ENCODE measurements at regions not wholly inside any gene's neighbourhood (a gene's known extent, or its start where the extent isn't known, plus 50 kb on each side); places are given as distances from the start of the nearest gene placed in this dataset.

- no peak overlapping the region for H3K27ac ChIP-seq
- intact Hi-C loops (cut with DNase I) = no loop called here
- H3K9me3 ChIP-seq = no peaks in the 10 kb centered on the region
- TF ChIP-seq, protein P1, sequence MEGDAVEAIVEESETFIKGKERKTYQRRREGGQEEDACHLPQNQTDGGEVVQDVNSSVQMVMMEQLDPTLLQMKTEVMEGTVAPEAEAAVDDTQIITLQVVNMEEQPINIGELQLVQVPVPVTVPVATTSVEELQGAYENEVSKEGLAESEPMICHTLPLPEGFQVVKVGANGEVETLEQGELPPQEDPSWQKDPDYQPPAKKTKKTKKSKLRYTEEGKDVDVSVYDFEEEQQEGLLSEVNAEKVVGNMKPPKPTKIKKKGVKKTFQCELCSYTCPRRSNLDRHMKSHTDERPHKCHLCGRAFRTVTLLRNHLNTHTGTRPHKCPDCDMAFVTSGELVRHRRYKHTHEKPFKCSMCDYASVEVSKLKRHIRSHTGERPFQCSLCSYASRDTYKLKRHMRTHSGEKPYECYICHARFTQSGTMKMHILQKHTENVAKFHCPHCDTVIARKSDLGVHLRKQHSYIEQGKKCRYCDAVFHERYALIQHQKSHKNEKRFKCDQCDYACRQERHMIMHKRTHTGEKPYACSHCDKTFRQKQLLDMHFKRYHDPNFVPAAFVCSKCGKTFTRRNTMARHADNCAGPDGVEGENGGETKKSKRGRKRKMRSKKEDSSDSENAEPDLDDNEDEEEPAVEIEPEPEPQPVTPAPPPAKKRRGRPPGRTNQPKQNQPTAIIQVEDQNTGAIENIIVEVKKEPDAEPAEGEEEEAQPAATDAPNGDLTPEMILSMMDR (IDR thresholded peaks at IDR 0.05) = no peak
- no peak for TF ChIP-seq POLR2A (IDR thresholded peaks at IDR 0.05)
- TF ChIP-seq POLR2AphosphoS5 (IDR thresholded peaks at IDR 0.05) = no peak
- H3K4me3 ChIP-seq = no peak overlapping the region
- H3K36me3 ChIP-seq = no peaks in the 10 kb centered on the region
- no peaks in the 10 kb centered on the region for H3K4me1 ChIP-seq (replicated peaks)
- H3K27me3 ChIP-seq (replicated peaks; ENCODE audit: insufficient read depth) = no peaks in the 10 kb centered on the region
- DNase-seq (ENCODE audit: low spot score) = no peak
Measured at GRCh38 chr3:24052446-24052845, 107.4 kb downstream of the NR1D2 start.

DNA sequence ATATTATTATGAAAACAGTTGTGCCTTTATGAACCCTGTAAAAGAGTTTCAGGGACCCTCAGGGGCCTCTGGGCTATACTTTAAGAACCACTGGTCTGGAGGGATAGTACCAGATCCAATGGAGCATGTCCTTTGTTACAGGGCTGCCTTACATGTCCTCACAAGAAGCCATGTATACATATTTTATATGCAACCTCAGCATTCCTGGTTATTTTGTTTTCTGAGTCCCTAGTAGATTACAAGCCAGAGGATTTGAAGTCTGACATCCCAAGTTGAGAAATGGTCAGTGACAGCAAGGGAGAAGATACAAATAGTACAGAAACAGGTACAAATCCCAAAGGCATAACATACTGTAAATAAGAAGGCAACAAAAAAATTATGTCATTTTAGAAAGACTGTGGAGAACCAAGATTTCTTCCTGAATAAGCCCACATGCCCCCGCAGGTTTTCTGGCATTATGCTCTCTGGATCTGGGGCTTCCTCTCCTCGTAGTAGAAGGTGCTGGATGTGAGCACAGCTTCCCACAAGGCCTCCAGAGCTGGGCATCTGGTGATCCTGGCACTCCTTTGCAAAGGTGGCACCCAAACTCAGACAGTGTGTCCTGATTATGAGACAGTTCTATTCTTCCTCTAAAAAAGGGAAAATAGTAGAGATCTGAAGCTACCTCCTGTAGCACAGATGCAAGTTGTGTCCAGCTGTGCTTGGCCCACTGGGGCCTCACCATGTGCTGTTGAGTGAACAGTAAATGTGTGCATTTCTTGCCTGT is 114.0 kb downstream of the NR1D2 start:
- intact Hi-C loops (cut with DNase I) = no loop called here
- H3K27ac ChIP-seq = no peak overlapping the region
- DNase-seq (ENCODE audit: low spot score) = no peak

GRCh38 chr3:24060055-24060454 is 115.0 kb downstream of the NR1D2 start:
- Histone ChIP-seq H3K4me3 (no peak overlapping the region), H3K4me1 (replicated peaks) (no peaks in the 10 kb centered on the region), H3K36me3 (no peaks in the 10 kb centered on the region), H3K9me3 (no peaks in the 10 kb centered on the region), H3K27ac (no peak overlapping the region), H3K27me3 (replicated peaks; ENCODE audit: insufficient read depth) (no peaks in the 10 kb centered on the region)
- DNase-seq (ENCODE audit: low spot score) = peak; percentile 45
- TF ChIP-seq POLR2AphosphoS5 (IDR thresholded peaks at IDR 0.05) = peak; percentile 35
- TF ChIP-seq, protein P1 (IDR thresholded peaks at IDR 0.05) = peak in 1 of 4 experiments; percentile 8
- TF ChIP-seq POLR2A (IDR thresholded peaks at IDR 0.05) = no peak
- 28% methylated on average over 3 of the region's 3 CpGs for WGBS
- intact Hi-C loops (cut with DNase I) = no loop called here

More for the DNA sequence above, 114.0 kb downstream of the NR1D2 start:
- H3K4me3 ChIP-seq = no peak overlapping the region
- no peaks in the 10 kb centered on the region for H3K27me3 ChIP-seq (replicated peaks; ENCODE audit: insufficient read depth)
- no peaks in the 10 kb centered on the region for H3K4me1 ChIP-seq (replicated peaks)
- no peaks in the 10 kb centered on the region for H3K9me3 ChIP-seq
- no peaks in the 10 kb centered on the region for H3K36me3 ChIP-seq
- TF ChIP-seq, protein P1 (IDR thresholded peaks at IDR 0.05) = no peak
- no peak for TF ChIP-seq POLR2A (IDR thresholded peaks at IDR 0.05)
- TF ChIP-seq POLR2AphosphoS5 (IDR thresholded peaks at IDR 0.05) = no peak
- WGBS = 58% methylated on average over 2 of the region's 2 CpGs

DNA sequence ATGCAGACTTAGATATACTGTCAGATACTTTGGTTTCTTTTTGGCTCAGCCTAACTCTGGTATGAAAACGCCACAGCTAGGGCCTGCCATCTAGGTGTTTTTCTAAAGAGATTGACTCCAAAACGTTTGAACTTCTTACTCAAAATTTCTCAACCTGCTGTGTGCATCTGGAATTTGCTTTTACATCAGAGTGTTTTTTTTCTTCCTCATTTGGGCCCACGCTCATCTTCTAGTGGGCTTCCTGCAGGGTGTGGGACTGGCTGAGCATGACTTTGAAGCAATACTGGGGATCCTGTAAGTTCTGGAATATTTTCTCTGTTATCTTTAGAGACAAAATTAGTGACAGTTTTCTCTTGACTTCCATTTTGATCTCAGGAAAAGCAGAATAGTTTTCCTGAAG is 117.8 kb downstream of the NR1D2 start:
- H3K4me3 ChIP-seq = no peak overlapping the region
- intact Hi-C loops (cut with DNase I) = no loop called here
- DNase-seq (ENCODE audit: low spot score) = no peak
- no peaks in the 10 kb centered on the region for H3K36me3 ChIP-seq
- no peaks in the 10 kb centered on the region for H3K27me3 ChIP-seq (replicated peaks; ENCODE audit: insufficient read depth)
- WGBS = 53% methylated on average over 3 of the region's 3 CpGs
- TF ChIP-seq, protein P1 (IDR thresholded peaks at IDR 0.05) = no peak
- TF ChIP-seq POLR2A (IDR thresholded peaks at IDR 0.05) (no peak), POLR2AphosphoS5 (IDR thresholded peaks at IDR 0.05) (no peak)
- no peak overlapping the region for H3K27ac ChIP-seq
- H3K4me1 ChIP-seq (replicated peaks) = no peaks in the 10 kb centered on the region
- H3K9me3 ChIP-seq = no peaks in the 10 kb centered on the region

Data from prostate gland (tissue), 2 donors.